K562 (cell line): ENCODE measurements at regions not wholly inside any gene's neighbourhood (a gene's known extent, or its start where the extent isn't known, plus 50 kb on each side); places are given as distances from the start of the nearest gene placed in this dataset.

Source experiments
- SAFB ChIP-seq: fragments of 200-400 bp; formaldehyde crosslinking; IDR thresholded peaks from 2 replicates; pipeline ENCODE4 v1.6.1; 2017; ENCODE audit warnings: low read depth, low read length, borderline replicate concordance
- TF ChIP-seq, protein P1 (sequence below), 3 experiments: IDR thresholded peaks in 2 of 3; conservative IDR thresholded peaks in 1 of 3; 2 replicates each; pipeline ENCODE4 v1.5.1; 2011 to 2012; ENCODE audit warnings: low read length in 3 of 3, mild to moderate bottlenecking in 3 of 3, control low read depth in 2 of 3, improper control_type of control experiment in 1 of 3, inconsistent platforms in 1 of 3, low read depth in 1 of 3, mixed read lengths in 1 of 3, moderate library complexity in 1 of 3; ENCODE audit not compliant: insufficient read depth in 2 of 3

DNA sequence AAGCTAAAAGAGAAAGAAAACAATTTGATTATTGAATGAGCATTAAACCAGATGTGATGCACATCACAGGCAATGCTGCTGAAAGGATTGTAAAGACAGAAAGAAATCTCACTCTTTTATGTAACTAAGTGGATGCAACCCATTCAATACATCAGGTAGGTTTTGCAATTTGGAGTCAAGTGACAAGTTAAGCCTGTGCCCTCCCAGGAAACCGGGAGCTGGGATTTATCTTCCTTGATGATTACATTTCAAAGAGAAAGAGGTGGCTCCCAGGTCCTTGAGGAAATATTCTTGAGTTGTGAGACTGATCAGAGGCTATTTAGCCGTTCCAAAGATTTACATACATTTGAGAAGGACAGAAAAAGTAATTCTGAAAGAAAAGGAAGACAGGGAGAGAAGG, 219.0 kb upstream of the PROK2 start:
- TF ChIP-seq, protein P1, sequence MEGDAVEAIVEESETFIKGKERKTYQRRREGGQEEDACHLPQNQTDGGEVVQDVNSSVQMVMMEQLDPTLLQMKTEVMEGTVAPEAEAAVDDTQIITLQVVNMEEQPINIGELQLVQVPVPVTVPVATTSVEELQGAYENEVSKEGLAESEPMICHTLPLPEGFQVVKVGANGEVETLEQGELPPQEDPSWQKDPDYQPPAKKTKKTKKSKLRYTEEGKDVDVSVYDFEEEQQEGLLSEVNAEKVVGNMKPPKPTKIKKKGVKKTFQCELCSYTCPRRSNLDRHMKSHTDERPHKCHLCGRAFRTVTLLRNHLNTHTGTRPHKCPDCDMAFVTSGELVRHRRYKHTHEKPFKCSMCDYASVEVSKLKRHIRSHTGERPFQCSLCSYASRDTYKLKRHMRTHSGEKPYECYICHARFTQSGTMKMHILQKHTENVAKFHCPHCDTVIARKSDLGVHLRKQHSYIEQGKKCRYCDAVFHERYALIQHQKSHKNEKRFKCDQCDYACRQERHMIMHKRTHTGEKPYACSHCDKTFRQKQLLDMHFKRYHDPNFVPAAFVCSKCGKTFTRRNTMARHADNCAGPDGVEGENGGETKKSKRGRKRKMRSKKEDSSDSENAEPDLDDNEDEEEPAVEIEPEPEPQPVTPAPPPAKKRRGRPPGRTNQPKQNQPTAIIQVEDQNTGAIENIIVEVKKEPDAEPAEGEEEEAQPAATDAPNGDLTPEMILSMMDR (IDR thresholded peaks at IDR 0.05 in 2 of 3, conservative IDR thresholded peaks at IDR 0.05 in 1 of 3; ENCODE audit: insufficient read depth in 2 of 3, low read depth in 1 of 3, low read length in 3 of 3) = no peak
- TF ChIP-seq SAFB = no peak
